ENCODE measurements at regions not wholly inside any gene's neighbourhood (a gene's known extent, or its start where the extent isn't known, plus 50 kb on each side); places are given as distances from the start of the nearest gene placed in this dataset.
"Not testable (repeated sequence)": the region's sequence is repeated elsewhere in the genome, so short reads cannot be mapped to it uniquely, and the experiment has no call there.

DNA sequence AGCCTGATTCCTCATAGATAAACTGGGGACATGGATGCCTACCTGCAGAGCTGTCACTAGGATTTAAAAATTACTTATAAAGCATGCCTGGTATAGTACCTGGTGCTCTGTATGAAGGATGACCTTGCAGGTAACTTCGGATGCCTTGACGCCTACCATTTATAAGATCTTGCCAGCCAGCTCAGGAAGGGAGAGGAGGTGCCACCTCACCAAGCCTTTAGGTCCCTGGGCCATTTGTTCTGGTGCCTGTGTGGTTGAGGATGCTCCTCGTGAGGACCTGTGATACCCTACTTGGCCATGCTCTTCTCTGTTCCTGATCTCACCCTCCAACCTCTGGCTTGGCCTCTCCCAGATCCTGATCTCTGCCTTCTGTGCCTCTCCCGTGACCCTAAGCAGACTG is 85.2 kb downstream of the FDX1 start:
- DNase-seq = no peak

DNA sequence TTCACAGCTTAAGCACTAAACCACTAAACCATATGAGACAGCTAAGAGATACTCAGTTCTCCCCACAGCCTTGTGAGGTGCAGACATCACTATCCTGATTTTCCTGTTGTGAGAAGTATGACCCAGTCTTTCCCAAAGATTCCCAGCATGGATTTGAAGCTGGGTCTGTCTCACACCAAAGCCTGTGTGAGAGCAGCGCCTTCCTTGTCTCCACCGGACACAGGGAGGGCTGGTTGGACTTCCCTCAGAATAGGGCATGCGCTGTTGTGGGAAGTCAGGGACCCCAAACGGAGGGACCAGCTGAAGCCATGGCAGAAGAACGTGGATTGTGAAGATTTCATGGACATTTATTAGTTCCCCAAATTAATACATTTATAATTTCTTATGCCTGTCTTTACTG is 87.6 kb downstream of the FDX1 start:
- not testable (repeated sequence) for DNase-seq

DNA sequence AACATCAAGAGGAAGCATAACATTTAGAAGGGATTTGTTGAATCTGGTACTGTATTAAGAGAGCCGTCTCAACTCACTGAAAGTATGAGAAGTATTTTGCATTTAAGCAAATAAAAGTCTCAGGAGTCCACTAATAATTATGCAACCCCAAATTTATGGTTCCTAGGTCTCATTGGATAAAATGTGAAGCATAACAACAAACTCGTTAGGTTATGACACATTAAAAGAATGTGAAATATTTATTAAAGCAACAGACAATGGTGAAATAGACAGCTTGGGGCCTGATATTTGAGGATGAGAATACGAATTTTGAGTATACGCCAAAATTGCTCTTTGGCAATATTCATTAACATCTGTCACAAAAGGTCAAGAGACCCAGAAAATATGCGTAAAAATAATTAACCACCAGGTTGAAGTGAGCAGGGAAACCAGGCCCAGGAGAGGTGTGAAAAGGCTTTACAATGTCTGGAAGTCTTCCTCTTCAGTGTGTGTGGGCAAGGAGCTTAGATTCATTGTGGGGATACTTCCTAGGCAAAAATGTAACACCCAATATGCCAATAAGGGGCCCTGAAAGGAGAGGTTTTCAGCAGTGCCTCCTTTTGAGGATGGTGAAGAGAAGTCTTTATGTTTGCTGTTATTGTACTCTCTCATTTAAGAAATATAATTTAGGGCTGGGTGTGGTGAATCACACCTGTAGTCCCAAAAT is 89.2 kb downstream of the FDX1 start:
- DNase-seq = no peak

DNA sequence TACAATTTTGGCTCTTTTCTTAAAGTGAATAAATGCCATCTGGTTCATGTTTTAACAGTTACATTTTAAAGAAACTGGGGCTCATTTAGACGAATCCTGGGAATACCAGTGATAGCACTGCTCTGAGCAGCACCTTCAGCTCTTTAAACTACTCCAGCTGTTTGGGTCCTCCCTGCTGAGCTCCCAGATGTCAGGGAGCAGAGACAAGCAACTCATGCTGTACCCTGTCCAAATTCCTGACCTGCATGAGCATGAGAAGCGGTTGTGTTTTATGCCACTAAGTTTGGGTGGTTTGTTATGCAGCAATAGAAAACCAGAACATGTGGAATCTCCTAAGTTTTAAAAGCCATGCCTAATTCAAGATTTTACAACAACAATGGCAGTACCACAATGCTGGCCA is 90.0 kb downstream of the FDX1 start:
- DNase-seq = no peak

DNA sequence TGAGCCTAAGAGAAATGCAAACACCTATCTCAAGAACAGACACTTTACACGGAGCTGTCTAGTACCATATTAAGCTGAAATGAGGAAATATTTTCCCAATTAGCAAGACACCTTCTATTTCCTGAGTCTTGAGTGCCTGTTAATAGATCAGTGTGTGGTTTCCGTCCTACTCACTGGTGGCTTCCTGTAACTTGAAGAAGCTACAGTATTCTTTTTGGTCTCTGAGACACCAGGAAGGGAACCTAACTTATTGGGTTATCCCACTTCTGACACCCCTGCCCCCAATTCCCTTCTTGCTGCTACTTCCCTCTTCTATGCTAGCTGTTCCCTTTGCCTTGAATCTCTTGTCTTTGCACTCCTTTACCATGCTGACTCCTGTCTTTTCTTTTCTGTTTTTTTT is 92.7 kb downstream of the FDX1 start:
- DNase-seq = peak; percentile 10 to 52 (median 32)

DNA sequence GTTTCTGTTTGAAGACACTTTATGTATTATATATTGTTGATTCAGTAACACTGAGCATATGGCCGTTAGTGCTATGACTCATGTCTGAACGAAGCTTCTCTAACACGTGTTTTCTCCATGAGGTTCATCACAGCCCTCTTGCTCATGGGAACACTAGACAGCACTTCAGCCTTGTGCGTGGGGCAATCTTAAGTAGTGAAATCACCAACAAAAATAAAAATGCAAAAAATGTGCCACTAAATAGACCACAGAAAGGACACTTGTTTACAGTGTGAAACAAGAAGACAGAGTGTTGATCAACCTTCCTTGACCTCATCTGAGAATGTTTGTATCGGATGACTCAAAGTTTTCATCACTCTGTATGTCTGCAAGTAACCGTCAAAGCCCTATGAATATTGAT is 94.5 kb downstream of the FDX1 start:
- peak in 3 of 4 experiments; percentile 17 to 44 (median 32) for DNase-seq

DNA sequence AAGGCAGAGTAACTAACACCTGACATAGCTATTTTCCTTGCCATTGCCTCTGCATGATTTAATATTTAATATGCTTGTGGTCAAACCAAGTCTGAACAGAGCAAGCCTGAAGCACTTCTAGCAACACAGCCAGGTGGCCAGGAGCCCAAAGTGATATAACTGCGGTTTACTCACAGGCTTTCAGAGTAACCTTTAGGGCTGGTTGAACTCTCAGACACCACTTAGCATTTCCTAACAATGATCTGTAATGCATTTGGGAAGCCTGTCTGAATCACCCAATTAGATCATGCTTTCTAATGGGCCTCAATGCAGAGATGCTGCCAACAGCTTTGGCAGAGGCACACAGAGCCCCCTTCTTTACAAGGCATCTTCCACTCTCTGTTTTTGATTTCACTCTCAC is 96.1 kb downstream of the FDX1 start:
- DNase-seq = peak in 2 of 4 experiments; percentile 12 to 18

DNA sequence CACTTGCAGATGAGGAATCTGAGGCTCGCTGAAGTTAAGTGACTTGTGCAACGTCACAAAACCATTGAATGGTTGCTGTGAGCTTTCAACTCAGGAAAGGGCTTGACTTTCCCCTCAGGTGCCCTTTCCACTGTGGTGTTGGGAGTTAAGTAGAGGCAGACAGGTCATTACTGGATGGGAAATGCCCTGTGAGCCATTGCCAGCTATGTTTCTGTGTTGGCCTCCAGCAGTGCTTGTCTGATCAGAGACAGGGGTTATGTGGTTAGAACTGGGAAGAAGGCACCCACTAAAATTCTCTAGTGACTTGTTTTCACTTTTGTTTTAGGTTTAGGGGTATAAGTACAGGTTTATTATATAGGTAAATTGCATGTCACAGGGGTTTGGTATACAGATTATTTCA is 96.6 kb downstream of the FDX1 start:
- DNase-seq = no peak
